ENCODE measurements at regions not wholly inside any gene's neighbourhood (a gene's known extent, or its start where the extent isn't known, plus 50 kb on each side); places are given as distances from the start of the nearest gene placed in this dataset.

- peaks cover 19% of the 10 kb centered on the region for H3K9me3 Mint-ChIP-seq (ENCODE audit: unreplicated experiment)
- H3K27me3 Mint-ChIP-seq (ENCODE audit: unreplicated experiment): peaks cover 15% of the 10 kb centered on the region
- peaks cover 33% of the 10 kb centered on the region for H3K4me1 Mint-ChIP-seq (ENCODE audit: low read depth, unreplicated experiment)
- peak overlapping the region; percentile 22 for H3K27ac Mint-ChIP-seq (ENCODE audit: unreplicated experiment)
- TF ChIP-seq, protein P1, sequence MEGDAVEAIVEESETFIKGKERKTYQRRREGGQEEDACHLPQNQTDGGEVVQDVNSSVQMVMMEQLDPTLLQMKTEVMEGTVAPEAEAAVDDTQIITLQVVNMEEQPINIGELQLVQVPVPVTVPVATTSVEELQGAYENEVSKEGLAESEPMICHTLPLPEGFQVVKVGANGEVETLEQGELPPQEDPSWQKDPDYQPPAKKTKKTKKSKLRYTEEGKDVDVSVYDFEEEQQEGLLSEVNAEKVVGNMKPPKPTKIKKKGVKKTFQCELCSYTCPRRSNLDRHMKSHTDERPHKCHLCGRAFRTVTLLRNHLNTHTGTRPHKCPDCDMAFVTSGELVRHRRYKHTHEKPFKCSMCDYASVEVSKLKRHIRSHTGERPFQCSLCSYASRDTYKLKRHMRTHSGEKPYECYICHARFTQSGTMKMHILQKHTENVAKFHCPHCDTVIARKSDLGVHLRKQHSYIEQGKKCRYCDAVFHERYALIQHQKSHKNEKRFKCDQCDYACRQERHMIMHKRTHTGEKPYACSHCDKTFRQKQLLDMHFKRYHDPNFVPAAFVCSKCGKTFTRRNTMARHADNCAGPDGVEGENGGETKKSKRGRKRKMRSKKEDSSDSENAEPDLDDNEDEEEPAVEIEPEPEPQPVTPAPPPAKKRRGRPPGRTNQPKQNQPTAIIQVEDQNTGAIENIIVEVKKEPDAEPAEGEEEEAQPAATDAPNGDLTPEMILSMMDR (IDR thresholded peaks at IDR 0.05; ENCODE audit: partially characterized antibody, unreplicated experiment): no peak
- H3K36me3 Mint-ChIP-seq (ENCODE audit: unreplicated experiment): peaks cover 4% of the 10 kb centered on the region
- no peak overlapping the region for H3K4me3 Mint-ChIP-seq (ENCODE audit: unreplicated experiment)
- no peak for DNase-seq
Observed at GRCh38 chr2:71938659-71939587, 208.7 kb downstream of the CYP26B1 start.

DNA sequence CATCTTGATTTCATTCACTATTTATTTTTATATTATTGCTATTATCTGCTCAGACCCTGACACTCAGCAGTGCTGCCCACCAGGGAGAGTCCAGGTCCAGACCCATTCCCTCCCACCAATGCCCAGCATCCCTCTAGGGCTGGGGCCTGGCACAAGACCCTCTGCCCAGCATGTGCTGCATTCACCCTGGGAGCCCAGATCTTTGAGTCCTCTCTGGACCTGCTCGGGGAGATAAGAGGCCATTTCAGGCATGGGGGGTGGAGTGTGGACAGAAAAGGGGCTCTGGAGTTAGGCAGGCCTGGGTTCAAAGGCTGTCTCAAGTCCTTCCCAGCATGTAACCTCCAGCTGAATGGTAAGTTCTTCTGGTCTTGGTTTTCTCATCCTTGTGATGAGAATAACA is 209.6 kb downstream of the CYP26B1 start:
- Mint-ChIP-seq H3K4me3 (ENCODE audit: unreplicated experiment) (no peak overlapping the region), H3K4me1 (ENCODE audit: low read depth, unreplicated experiment) (peaks cover 27% of the 10 kb centered on the region), H3K9me3 (ENCODE audit: unreplicated experiment) (peaks cover 19% of the 10 kb centered on the region), H3K36me3 (ENCODE audit: unreplicated experiment) (no peaks in the 10 kb centered on the region), H3K27me3 (ENCODE audit: unreplicated experiment) (peaks cover 11% of the 10 kb centered on the region), H3K27ac (ENCODE audit: unreplicated experiment) (no peak overlapping the region)
- no peak for DNase-seq
- TF ChIP-seq, protein P1 (IDR thresholded peaks at IDR 0.05; ENCODE audit: partially characterized antibody, unreplicated experiment): no peak

DNA sequence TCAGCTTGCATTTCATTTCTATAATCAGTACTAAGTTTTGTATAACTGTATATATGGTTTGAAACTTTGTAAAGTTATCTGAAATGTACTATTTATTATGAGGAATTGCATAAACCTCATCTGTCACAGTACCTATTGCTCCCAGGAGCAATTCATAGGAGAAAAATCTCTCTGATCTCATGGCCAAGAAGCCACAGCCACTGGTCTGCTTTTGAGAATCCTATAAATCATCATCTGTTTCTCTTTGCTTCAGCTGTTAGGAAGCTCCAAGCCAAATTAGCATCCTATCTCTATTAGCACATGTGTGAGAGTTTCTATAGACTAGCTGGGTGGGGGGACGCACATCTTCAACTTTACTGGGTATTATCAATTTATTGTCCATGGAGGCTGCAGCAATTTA is 210.3 kb downstream of the CYP26B1 start:
- Mint-ChIP-seq H3K36me3 (ENCODE audit: unreplicated experiment) (no peaks in the 10 kb centered on the region), H3K9me3 (ENCODE audit: unreplicated experiment) (peaks cover 18% of the 10 kb centered on the region), H3K27me3 (ENCODE audit: unreplicated experiment) (peaks cover 11% of the 10 kb centered on the region), H3K4me3 (ENCODE audit: unreplicated experiment) (no peak overlapping the region), H3K4me1 (ENCODE audit: low read depth, unreplicated experiment) (peaks cover 23% of the 10 kb centered on the region), H3K27ac (ENCODE audit: unreplicated experiment) (no peak overlapping the region)
- DNase-seq: no peak
- TF ChIP-seq, protein P1 (IDR thresholded peaks at IDR 0.05; ENCODE audit: partially characterized antibody, unreplicated experiment): no peak

GRCh38 chr2:71936076-71937030 is 211.3 kb downstream of the CYP26B1 start:
- Mint-ChIP-seq H3K4me3 (ENCODE audit: unreplicated experiment) (no peak overlapping the region), H3K9me3 (ENCODE audit: unreplicated experiment) (peaks cover 9% of the 10 kb centered on the region), H3K36me3 (ENCODE audit: unreplicated experiment) (no peaks in the 10 kb centered on the region), H3K27me3 (ENCODE audit: unreplicated experiment) (peaks cover 5% of the 10 kb centered on the region), H3K4me1 (ENCODE audit: low read depth, unreplicated experiment) (peaks cover 18% of the 10 kb centered on the region), H3K27ac (ENCODE audit: unreplicated experiment) (no peak overlapping the region)
- TF ChIP-seq, protein P1 (IDR thresholded peaks at IDR 0.05; ENCODE audit: partially characterized antibody, unreplicated experiment): no peak
- no peak for DNase-seq
